ENCODE measurements at regions not wholly inside any gene's neighbourhood (a gene's known extent, or its start where the extent isn't known, plus 50 kb on each side); places are given as distances from the start of the nearest gene placed in this dataset.

DNA sequence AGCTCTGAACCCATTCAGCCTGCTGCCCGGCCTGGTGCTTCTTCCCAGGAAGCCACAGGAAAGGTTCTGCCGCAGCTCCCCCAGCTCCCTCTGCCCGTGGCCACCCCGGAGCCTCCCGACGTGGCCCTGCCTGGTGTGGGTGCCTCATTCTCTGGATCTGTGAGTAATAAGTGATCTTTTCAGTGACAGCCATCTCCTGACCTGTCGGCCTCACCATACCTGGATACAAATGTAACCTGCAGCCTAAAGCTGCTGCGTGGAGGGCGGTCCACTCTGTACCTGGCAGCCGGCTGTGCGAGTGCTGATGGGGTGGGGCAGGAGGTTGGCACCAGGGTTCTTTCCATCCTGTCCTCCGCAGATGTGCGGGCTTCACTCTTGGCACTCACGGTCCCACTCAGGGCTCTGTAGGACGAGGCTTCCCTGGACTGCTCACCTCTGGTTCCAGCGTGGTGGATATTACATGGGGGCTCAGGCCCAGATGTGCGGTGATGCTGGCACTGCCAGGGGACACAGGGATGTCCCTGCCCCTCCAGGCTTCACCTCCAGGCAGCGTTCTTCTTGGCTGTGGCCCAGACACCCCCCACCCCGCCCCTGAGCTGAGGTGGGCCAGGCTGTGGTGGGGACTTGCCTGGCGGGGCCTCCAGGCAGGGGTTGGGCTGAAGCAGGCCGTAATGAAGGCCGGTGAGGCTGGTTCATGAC is 748.5 kb downstream of the BRD1 start:
- DNase-seq = no peak

DNA sequence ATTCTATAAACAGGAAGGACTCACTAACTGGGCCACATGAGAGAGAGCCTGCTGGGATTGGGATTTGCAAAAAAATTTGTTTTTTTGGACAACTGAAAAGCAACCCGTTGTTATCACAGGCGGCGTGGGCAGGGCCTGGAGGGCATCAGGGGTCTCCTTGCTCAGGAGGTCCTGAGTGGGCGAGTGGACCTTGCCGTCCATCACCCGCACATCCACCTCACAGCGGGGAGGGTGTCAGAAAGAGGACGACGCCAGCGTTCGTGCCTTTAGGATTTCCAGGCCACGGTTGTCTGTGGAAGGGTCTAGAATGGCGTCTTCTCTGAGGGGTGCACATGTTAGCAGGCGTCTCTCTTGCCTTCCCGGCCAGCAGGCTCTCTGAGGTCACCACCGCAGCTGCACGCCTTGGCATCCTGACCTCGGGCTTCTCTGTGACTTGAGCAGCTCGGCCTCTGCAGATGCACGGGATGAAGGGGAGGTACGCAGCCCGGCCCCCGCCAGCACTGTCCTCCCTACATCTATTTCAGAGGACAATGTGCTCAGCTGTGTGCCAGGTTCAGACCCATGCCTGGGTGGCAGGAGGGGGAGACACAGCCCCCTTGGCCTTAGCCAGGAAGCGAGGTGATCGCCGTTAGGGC is 749.5 kb downstream of the BRD1 start:
- DNase-seq = no peak

DNA sequence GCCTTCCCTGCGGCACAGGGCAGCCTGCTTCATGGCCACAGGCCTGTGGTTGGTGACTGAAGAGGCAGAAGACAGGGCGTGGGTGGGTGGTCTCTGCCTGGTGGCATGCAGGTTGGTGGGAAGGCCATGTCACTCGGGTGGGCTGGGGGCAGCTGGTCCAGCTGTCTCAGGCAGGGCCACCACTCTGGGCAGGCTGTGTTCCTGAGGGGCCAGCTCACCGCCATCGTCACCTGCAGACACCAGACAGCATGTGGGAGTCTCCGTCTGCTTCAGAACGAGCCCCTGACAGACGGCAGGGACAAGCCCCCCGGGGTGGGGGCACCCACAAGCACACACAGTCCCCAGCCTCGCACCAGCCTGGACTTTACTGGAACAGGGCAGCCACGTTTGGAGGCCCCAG is 750.1 kb downstream of the BRD1 start:
- no peak for DNase-seq

DNA sequence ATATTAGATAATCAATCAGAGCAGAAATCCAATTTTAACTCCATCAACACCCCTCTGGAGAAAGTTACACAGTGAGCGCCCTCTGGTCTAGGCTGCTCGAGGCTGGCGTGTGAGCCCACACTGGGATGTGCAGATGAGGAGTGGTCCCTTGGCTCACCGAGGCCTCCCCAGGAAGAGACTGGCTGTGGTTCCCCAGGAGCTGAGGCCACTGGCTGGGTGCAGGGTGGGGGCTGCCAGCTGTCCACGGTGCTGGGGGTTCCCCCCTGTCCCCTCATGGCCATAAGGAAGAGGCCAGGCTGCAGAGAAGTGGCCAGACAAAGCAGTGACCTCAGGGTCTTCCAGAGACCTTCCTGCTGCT is 750.7 kb downstream of the BRD1 start:
- DNase-seq = no peak

DNA sequence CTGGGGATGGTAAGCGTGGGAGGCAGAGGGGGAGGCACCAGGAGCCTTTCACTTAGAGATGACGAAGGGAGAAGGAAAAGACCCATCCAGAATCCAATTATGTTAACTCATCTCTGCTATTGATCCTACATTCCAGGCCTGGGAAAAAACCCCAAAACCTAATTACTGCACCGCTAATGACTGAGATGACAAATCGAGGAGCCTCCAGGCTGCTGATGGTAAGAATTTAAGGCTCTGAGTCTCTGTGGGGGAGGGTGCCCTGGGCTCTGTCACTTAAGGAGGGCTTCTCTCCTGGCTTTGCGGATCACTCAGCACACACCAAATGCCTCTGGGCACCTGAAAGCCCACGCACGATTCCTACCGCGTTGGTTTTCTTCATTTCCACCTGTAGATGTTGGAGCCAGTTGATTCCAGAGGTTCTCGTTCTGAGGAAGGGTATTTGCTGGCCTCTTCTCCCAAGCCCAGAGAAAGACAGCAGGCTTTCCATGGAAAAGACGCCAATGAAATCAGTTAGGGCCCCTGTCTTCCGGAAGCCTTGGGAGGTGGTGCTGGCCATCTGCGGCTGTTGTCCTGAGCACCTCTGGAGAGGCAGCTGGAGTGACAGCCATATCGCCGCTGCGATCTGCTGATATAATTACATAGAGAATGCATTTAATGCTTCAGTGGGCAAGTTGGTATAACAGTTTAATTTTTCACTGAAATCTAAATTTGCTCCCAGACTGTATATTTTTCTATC is 751.2 kb downstream of the BRD1 start:
- DNase-seq = no peak

DNA sequence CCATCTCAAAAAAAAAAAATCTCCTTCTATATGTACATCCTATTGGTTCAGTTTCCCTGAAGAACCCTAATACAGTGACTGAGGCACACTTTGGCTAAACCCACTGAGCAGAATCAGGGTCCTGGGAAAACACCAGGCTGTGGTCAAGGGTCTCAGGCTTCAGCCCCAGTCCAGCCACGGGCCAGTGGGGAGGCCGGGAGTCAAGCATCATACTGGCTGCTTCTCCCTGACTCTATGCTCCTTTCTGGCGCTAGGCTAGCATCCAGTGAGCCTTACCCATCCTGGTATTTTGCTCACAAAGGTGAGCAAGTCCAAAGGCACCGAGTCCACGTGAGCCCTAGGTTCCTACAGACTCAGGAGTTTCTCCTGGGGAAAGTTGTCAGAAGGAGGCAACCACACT is 752.5 kb downstream of the BRD1 start:
- DNase-seq = no peak

DNA sequence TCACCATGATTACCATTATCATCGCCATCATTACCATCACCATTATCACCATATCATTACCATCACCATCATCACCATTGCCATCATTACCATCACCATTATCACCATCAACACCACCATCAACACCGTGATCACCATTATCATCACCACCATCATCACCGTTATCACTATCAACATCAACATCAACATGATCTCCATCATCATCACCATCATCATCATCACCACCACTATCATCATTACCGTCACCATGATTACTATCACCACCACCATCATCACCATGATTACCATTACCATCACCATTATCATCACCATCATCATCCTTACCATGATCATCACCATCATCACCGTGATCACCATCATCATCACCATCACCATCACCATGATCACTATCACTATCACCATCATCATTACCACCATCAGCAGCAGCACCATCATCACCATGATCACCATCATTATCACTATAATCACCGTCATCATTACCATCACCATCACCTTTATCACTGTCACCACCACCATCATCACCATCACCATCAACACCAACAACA is 753.7 kb downstream of the BRD1 start:
- no peak for DNase-seq

DNA sequence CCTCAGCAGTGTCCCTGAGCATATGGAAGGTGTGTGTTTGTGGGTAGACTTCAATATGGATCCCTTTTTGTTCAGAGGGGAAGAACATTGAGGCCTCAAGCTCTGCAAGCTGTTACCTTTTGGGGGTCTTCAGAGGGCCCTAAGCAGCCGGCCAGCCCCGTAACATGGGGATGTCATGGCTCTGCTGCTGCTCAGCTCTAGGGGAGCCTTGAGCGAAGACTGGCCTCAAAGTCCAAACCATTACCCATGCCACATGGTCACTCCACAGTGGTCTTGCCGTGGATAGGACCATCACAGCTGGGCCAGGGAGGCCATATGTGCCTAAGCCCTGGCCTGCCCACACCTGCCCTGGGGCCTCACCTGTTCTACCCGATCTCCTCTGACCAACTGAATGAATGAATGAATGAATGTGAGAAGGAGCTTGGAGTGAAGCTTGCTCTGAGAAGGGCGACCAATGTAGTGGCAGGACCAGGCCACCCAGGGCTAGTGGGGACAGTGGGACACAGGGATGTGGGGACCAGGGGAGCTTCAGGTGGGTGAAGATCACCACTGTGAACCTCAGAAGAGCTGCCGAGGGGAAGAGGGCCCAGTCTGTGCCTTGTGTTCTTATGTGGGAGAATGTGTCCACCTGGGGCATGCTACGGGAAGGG is 754.6 kb downstream of the BRD1 start:
- DNase-seq = no peak

DNA sequence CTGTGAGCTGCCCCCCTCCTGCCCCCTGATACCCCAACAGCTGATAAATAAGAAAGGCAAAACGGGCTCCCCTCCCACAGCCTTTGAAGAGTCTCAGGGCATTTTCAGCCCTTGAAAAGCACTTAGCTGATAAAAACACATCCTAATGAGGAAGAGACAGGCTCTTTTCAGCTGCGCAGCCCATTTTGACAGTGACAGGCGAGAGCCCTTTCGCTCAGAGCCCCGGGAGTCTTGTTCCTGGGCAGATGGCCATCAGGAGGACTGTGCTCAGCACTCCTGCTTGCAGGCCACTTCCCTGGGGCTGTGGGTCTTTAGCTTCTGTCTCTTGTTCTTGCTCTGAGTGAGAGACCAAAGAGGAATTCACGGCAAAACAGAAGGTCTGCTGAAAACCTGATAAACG is 757.2 kb downstream of the BRD1 start:
- DNase-seq = no peak

DNA sequence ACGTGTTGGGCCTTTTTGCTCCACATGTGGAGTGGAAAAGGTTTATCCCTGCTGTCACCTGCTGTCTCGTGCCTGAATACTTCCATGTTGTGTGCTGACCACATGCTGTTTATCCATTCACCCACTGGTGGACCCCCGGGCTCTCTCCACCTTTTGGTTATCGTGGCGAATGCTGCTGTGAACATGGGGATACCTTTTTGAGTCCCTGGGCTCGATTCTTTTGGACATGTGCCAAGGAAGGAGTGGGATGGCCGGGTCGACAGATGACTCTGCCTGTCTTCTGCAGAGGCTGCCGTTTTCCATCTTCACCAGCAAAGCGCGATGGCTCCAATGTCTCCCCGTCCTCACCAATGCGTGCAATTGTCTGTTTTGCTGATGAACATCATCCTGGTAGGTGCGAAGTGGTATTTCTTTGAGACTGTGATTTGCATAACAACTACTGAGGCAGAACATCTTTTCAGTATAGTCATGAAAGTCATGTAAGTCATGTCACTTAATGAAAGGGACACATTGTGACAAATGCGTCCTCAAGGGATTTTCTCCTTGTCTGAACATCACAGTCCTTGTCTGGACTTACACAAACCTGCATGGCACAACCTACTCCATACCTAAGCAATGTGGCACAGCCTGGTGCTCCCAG is 758.7 kb downstream of the BRD1 start:
- DNase-seq = no peak

DNA sequence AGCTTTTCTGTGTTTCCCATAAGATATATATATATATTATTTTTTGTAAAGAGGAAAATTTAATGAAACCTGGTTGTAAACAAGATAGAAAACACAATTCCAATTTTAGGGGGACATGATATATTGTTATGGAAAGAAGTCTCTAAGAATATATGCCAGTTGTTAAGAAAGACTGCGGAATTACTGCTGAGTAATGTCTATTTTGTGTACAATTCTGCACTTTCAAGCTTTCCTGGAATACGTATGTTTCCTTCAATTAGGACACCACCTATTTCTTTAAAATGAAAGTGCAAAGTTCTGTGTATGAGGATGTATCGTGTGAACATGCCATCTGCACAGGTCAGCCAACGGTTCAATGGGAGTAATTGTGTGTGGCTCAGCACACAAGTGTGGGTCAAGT is 760.2 kb downstream of the BRD1 start:
- DNase-seq = no peak

DNA sequence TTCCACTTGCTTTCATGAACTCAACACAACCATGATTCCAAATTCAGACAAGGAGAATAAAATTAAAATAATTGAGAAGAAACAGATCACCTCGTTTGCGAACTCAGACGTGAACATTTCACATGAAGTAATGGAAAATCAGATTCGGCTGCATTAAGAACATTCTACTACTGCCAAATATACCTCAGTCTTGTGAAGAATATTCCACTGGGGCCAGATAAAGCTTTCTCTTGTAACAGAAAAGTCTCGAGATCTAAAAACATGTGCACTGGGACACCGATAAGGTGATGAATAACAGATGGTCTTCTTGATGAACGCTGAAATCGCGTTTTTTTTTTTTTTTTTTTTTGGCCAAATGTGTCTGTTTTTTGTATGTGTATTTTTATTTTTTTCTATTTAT is 761.1 kb downstream of the BRD1 start:
- no peak for DNase-seq

DNA sequence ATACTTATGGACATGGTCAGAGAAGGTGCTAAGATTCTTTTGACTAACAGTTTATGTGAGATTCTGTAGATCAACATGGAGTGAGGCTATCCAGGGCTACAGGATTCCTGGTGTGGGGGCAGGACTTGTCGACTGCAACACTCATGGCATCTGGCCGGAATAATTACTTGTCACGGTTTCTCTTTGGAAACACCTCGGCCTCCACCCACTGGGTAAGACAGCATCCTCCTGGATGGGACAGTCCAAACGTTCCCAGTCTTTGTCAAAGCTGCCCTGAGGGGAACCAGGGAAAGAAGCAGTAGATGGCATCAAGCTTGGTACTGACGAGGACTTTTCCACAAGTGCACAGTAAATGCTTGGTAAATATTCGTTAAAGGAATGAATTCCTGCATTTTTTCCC is 762.8 kb downstream of the BRD1 start:
- DNase-seq = no peak

DNA sequence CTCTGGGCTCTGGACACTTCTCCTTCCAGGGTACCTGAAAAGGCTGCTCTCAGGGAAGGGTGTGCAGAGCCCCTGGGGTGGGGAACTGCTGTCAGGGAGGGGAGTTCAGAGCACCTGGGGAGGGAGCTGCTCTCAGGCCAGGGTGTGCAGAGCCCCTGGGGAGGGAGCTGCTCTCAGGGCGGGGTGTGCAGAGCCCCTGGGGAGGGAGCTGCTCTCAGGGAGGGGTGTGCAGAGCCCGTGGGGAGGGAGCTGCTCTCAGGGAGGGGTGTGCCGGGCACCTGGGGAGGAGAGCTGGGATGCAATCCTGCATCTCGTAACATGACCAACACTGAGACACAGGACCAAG is 764.2 kb downstream of the BRD1 start:
- no peak for DNase-seq

DNA sequence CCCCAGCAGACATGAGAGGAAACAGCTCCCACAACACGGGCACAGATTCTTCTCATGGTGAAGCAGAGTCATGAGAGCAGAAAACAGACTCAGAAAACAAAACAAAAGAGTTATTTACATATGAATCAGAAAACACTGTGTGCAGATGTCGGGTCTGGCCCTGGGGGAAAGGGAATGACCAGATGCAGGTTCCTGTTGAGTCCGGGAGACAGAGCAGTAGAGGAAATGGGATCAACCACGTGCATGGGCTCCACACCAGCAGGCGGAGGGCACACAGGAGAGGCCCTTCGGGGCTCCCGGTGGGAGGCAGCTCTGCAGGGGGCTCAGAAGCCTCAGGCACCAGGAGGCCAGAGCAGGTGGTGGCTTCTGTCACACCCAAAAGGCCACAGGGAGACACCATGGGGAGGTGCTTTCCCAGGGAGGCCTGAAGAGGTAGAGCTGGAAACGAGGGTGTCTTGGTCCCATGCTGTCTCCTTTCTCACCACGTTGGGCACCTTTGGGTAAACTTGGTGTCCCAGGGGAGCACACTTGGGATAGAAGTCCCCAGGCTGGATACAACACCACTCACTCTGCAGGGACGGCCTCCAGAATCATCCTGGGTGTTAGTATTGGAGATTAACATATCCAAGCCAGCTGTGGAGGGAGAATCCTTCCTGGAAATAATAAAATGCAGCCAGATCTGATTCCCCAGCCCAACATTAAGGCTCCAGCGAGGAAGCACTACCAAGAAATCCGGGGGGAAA is 764.7 kb downstream of the BRD1 start:
- no peak for DNase-seq

DNA sequence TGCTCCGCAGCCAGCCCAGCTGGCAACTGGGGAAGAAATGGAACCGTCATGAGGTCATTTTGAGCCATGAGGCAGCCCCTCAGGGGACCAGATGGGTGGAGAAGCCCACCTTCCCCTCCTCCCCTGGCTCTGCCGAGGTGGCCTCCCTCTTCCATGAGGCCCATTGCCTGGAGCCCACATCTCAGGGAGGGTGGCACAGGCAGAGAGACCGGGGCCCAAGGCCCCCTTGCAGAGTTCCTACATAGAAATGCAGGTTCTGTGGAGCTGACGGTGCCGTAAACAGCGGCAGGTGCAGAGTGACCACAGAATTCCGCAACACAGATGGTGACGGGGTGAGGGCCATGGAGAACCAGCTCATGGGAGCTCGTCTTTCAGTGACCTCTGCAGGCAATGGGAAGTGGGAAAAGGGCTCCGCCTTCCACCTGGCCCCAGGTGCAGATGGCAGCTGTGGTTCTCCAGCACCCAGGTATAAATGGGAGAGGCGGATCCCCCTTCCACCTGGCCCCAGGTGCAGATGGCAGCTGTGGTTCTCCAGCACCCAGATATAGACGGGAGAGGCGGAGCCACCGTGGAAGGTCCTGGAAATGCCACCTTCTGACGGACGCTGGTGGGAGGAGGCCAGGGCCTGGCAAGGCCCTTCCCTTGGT is 765.4 kb downstream of the BRD1 start:
- no peak for DNase-seq

DNA sequence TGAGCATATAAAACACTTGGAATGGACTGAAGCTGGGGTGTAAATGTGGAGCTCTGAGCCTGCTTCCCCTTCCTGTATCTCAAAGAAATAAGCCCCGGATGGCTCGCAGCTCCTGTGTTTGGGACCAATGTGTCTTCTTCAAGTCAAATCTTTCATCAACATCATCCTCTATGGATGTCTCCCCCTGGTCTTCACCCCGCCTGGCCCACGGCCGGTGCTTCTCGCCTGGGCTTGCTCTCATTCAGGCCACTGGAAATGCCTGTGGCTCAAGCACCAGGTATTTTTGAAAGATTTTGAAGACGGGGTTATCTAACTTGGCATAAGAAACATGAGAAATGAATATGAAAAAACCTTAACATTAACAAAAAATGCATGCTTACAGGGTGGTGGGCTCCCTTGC is 769.8 kb downstream of the BRD1 start:
- no peak for DNase-seq

DNA sequence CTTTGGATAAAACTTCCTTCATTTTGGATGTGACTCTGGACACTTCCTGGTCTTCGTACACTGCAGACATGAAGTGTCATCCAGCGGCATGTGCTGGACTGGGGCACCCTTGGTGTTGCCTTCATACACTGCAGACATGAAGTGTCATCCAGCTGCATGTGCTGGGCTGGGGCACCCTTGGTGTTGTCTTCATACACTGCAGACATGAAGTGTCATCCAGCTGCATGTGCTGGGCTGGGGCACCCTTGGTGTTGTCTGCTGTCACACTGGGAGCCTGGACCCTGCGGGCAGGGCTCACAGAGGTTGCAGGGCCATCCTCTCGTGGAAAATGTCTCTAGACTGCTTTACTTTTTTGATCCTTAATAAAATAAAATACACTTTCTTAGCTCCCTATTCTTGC is 771.4 kb downstream of the BRD1 start:
- no peak for DNase-seq

DNA sequence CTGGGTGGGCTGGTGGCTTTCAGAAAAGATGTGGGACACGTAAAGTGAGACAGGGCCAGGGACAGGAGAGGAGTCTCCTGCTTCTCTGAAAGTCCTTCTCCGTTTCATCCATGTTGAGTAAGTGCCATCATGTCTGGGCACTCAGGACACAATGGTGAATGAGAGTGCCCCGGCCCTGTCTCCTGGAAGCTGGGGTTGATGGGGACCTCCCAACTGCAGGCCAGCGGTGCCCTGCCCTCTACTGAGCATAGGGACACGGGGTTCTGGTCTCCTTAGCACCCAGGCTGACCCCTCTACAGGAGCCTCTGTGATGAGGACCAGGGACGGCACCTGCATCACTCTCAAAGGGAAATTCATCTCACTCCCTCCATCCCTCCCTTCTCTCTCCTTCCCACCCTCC is 772.3 kb downstream of the BRD1 start:
- no peak for DNase-seq

DNA sequence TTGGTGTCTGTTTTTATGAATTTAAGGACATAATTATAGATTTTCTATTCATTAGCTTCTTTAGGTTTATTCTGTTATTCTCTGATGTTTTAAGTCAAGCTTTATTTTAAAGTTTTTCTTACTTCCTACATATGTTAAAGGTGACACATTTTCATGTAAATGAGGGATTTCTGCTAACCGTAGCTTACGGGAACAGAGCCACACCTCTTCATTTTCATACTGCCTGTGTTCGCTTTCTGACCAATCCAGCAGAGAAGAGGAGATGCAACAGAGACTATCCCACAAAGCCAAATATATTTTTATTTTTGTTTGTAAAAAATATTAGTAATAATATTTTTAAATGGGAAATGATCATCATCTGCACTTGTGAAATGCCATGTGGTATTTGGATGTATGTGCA is 774.1 kb downstream of the BRD1 start:
- no peak for DNase-seq

DNA sequence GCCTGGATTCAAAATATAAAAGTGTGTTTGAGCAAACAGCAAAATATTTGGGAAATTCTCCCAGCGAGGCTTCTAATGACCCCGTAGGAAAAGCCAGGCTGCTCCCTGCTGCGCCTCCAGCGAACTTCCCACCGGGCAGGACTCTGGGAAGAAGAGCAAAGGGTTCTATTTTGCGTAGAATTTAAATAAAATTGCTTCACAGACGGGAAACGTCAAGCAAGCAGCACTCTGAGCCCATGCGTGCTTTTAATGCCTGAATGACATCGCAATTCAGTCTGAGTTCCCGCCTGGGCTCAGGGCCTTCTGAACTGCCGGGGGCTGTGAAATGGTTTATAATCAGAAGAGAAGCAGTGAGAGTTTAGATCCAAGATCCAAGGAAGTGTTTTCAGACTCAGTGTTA is 775.1 kb downstream of the BRD1 start:
- no peak for DNase-seq

DNA sequence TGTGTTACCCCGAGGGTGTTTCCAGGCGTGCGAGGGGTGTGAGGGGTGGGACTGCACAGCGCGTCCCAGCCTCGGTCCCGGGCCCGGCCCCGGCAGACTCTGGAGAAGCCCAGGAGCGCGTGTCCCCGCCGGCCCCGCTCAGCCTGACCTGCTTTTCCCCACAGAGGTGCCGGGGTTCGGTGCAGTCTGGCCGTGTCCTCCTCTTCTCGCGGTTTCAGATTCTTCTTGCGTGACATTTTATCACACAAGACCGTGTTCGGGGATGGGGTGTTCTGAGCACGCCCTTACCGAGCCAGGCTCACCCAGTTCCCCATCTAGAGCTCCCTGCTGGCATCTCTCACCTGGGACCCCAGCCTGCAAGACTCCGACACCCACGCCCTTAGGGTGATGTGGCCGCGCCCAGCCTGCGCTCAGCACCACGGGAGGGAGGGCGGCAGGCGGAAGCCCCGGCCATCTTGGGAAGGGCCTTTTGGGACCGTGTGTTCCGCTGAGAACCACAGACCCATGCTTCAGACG is 775.6 kb downstream of the BRD1 start:
- no peak for DNase-seq

Data from dermis blood vessel endothelial cell (primary cell).